K562 (cell line): ENCODE measurements at regions not wholly inside any gene's neighbourhood (a gene's known extent, or its start where the extent isn't known, plus 50 kb on each side); places are given as distances from the start of the nearest gene placed in this dataset.

Source experiments
- ATAC-seq: fragments of 200-7000 bp; cut with Tn5 transposase; 3 replicates; pipeline ENCODE4 v1.9.1; 2020; ENCODE audit warnings: moderate library complexity
- BruUV-seq: library from RNA; stranded (reverse); fragments of 400-500 nt; replicated peaks from 2 replicates; lab custom pipeline; 2021; lab: Mats Ljungman, UMichigan
- CTCF ChIA-PET: fragments of 300-600 bp; formaldehyde crosslinking; extraction: SDS; loops from one replicate; lab custom pipeline; 2021; ENCODE audit warnings: low intra/inter-chr PET ratio; lab: Yijun Ruan, JAX
- POLR2A ChIA-PET: fragments of 300-600, 350-650 bp; sonication (Branson Sonifier 250); formaldehyde crosslinking; extraction: SDS; loops from one replicate; lab custom pipeline; 2021; ENCODE audit warnings: antibody characterized with exemption, inconsistent platforms; lab: Yijun Ruan, JAX
- DNase-seq, 4 experiments: peaks; one replicate each; pipeline versions ENCODE4 v3.0.0 to v3.0.0-alpha.2; 2011 to 2018; ENCODE audit warnings: low spot score in 3 of 4, mixed read lengths in 3 of 4; ENCODE audit errors: extremely low read depth in 1 of 4
- FAIRE-seq: peaks from 2 replicates; lab custom pipeline; 2011; peaks lifted over from hg19 to GRCh38; lab: Jason Lieb, UNC
- H2AFZ ChIP-seq: 2 replicates; pipeline ENCODE4 v1.6.0; 2011; ENCODE audit warnings: low read depth, low read length, control low read depth, inconsistent platforms
- H3K27ac ChIP-seq: fragments of 200-600 bp; 3 replicates; pipeline ENCODE4 v1.8.0; 2011; ENCODE audit warnings: low read depth, mild to moderate bottlenecking, control low read depth, inconsistent platforms, low read length, moderate library complexity, mixed read lengths; ENCODE audit errors: extremely low read depth
- H3K27me3 ChIP-seq, 2 experiments: fragments of 300-600 bp in 1 of 2; 2 replicates in 1 of 2; 3 replicates in 1 of 2; pipeline versions ENCODE4 v1.6.0 to v1.8.0; 2011; ENCODE audit warnings: inconsistent platforms in 2 of 2, low read length in 2 of 2, mild to moderate bottlenecking in 1 of 2, mixed read lengths in 1 of 2, moderate library complexity in 1 of 2; ENCODE audit not compliant: control insufficient read depth in 2 of 2, insufficient read depth in 2 of 2
- H3K36me3 ChIP-seq: fragments of 300-600 bp; 3 replicates; pipeline ENCODE4 v1.8.0; 2011; ENCODE audit warnings: mild to moderate bottlenecking, low read length, inconsistent platforms; ENCODE audit not compliant: control insufficient read depth, insufficient read depth
- H3K4me1 ChIP-seq, 2 experiments: fragments of 200-600 bp in 1 of 2; replicated peaks in 1 of 2; 2 replicates in 1 of 2; 3 replicates in 1 of 2; pipeline versions ENCODE4 v1.5.1 to v1.8.0; 2011; ENCODE audit warnings: inconsistent platforms in 2 of 2, low read length in 2 of 2, mild to moderate bottlenecking in 1 of 2, mixed read lengths in 1 of 2, moderate library complexity in 1 of 2; ENCODE audit not compliant: control insufficient read depth in 2 of 2, insufficient read depth in 2 of 2
- H3K4me2 ChIP-seq: 2 replicates; pipeline ENCODE4 v1.6.1; 2011; ENCODE audit warnings: low read length, control low read depth, inconsistent platforms, mixed read lengths; ENCODE audit not compliant: insufficient read depth
- H3K4me3 ChIP-seq: fragments of 200-600 bp; sonication (generic), shearing (Covaris generic); 2 replicates; pipeline ENCODE4 v1.5.1; 2016; ENCODE audit warnings: control low read depth, inconsistent platforms
- H3K79me2 ChIP-seq: fragments of 200-600 bp; 3 replicates; pipeline ENCODE4 v1.8.0; 2011; ENCODE audit warnings: low read length, inconsistent platforms; ENCODE audit not compliant: control insufficient read depth, insufficient read depth
- H3K9ac ChIP-seq, 2 experiments: 2 replicates each; pipeline versions ENCODE4 v1.6.0 to v1.6.1; 2011; ENCODE audit warnings: low read depth in 2 of 2, low read length in 2 of 2, control low read depth in 1 of 2, inconsistent platforms in 1 of 2, mild to moderate bottlenecking in 1 of 2, mixed read lengths in 1 of 2; ENCODE audit not compliant: insufficient read depth in 1 of 2
- H3K9me1 ChIP-seq: one replicate; pipeline ENCODE4 v1.6.0; 2011; ENCODE audit warnings: inconsistent platforms, mild to moderate bottlenecking, low read length, moderate library complexity; ENCODE audit not compliant: control insufficient read depth, insufficient read depth
- H3K9me3 ChIP-seq: replicated peaks from 2 replicates; pipeline ENCODE4 v1.5.1; 2011; ENCODE audit warnings: low read depth, low read length, inconsistent platforms; ENCODE audit not compliant: control insufficient read depth, insufficient read depth
- H4K20me1 ChIP-seq: replicated peaks from 2 replicates; pipeline ENCODE4 v1.6.1; 2011; ENCODE audit warnings: low read length, inconsistent platforms, mixed read lengths; ENCODE audit not compliant: control insufficient read depth, insufficient read depth
- CTCFL ChIP-seq: IDR thresholded peaks from 2 replicates; pipeline ENCODE4 v1.6.1; 2011; ENCODE audit warnings: borderline replicate concordance, low read depth, mild to moderate bottlenecking, moderate library complexity, low read length; ENCODE audit not compliant: insufficient read depth, poor library complexity, severe bottlenecking
- FOS ChIP-seq: IDR thresholded peaks from 3 replicates; pipeline ENCODE4 v1.6.1; 2011; ENCODE audit not compliant: insufficient read length; ENCODE audit errors: extremely low read depth
- HNRNPLL ChIP-seq: fragments of 200-400 bp; formaldehyde crosslinking; IDR thresholded peaks from 2 replicates; pipeline ENCODE4 v1.6.1; 2017; ENCODE audit warnings: low read length, low read depth, mild to moderate bottlenecking; ENCODE audit not compliant: poor library complexity, severe bottlenecking
- MTA3 ChIP-seq: fragments of 450-650 bp; formaldehyde crosslinking; IDR thresholded peaks from 2 replicates; pipeline ENCODE4 v1.6.1; 2017; ENCODE audit warnings: mild to moderate bottlenecking, borderline replicate concordance
- TEAD4 ChIP-seq, 2 experiments: sonication (generic) in 1 of 2; formaldehyde crosslinking in 1 of 2; IDR thresholded peaks; 2 replicates each; pipeline versions ENCODE4 v1.6.1 to v1.8.0; 2012 to 2022; ENCODE audit warnings: borderline replicate concordance in 1 of 2, inconsistent platforms in 1 of 2, low read length in 1 of 2, mild to moderate bottlenecking in 1 of 2, missing genetic modification reagents in 1 of 2
- ZNF347 ChIP-seq: fragments of 450-650 bp; formaldehyde crosslinking; IDR thresholded peaks from 2 replicates; pipeline ENCODE4 v1.4.0; 2020; ENCODE audit warnings: low read depth, mild to moderate bottlenecking, moderate library complexity
- WGBS: fragments of 100-300 bp; shearing (Covaris generic); methylation state at CpG from one replicate; pipeline ENCODE4 v1.1.6; 2016; ENCODE audit warnings: low coverage, mixed read lengths; ENCODE audit not compliant: insufficient coverage; ENCODE audit errors: missing lambda C conversion rate; 5-methylcytosine and 5-hydroxymethylcytosine counted together
- in situ Hi-C: fragments of 300-500 bp; cut with MboI; formaldehyde crosslinking; loops from 4 replicates; pipeline ENCODE4 v1.15.0; 2018; ENCODE audit warnings: inconsistent platforms, mixed read lengths
- intact Hi-C: fragments of 100-400 bp; cut with micrococcal nuclease; formaldehyde crosslinking; loops from 2 replicates; pipeline ENCODE4 v1.14.2; 2022

- TF ChIP-seq HNRNPLL (no peak), FOS (no peak), TEAD4 (IDR thresholded peaks at IDR 0.05; ENCODE audit: low read length) (no peak), TEAD4 (CRISPR knock-in tag; IDR thresholded peaks at IDR 0.05; ENCODE audit: borderline replicate concordance) (no peak)
Observed at GRCh38 chr4:165794834-165795233, 78.2 kb upstream of the TLL1 start (continued).

GRCh38 chr4:165799384-165799815 lies 73.6 kb upstream of the TLL1 start:
- WGBS = 3% methylated on average over 16 of the region's 28 CpGs
- H3K36me3 ChIP-seq = no peaks in the 10 kb centered on the region
- H4K20me1 ChIP-seq = no peaks in the 10 kb centered on the region
- H3K4me2 ChIP-seq = no peak overlapping the region
- peaks cover 0 to 5% of the 10 kb centered on the region in 2 experiments; a peak in 1 of 5 replicates for H3K4me1 ChIP-seq
- no TSS peak for BruUV-seq
- intact Hi-C loops = no loop called here
- CTCF ChIA-PET = no interaction called here
- H3K27me3 ChIP-seq = no peaks in the 10 kb centered on the region
- TF ChIP-seq ZNF347 (CRISPR knock-in tag) (no peak), CTCFL (no peak), MTA3 (no peak)
- H3K79me2 ChIP-seq = no peaks in the 10 kb centered on the region
- no peak for DNase-seq
- H3K27ac ChIP-seq = no peak overlapping the region
- no peak for ATAC-seq
- no peak overlapping the region for H2AFZ ChIP-seq
- in situ Hi-C loops = no loop called here
- no peak overlapping the region for H3K9ac ChIP-seq
- no peak overlapping the region for H3K4me3 ChIP-seq
- no peaks in the 10 kb centered on the region for H3K9me3 ChIP-seq
- no peaks in the 10 kb centered on the region for H3K9me1 ChIP-seq
- FAIRE-seq = no peak
- POLR2A ChIA-PET = no interaction called here
